Caco-2 (cell line): ENCODE measurements at regions not wholly inside any gene's neighbourhood (a gene's known extent, or its start where the extent isn't known, plus 50 kb on each side); places are given as distances from the start of the nearest gene placed in this dataset.

ENCODE experiments used
- BruUV-seq: library from RNA; stranded (reverse); fragments of 400-500 nt; replicated peaks from 2 replicates; lab custom pipeline; 2021; lab: Mats Ljungman, UMichigan
- CTCF ChIA-PET: fragments of 300-600 bp; sonication (Branson Sonifier 250); formaldehyde crosslinking; loops from one replicate; lab custom pipeline; 2022; ENCODE audit warnings: antibody characterized with exemption; lab: Charles Lee
- POLR2A ChIA-PET: fragments of 300-600 bp; sonication (Branson Sonifier 250); formaldehyde crosslinking; loops from one replicate; lab custom pipeline; 2022; ENCODE audit warnings: antibody characterized with exemption; lab: Charles Lee
- DNase-seq, 2 experiments: peaks; one replicate each; pipeline versions ENCODE4 v3.0.0 to v3.0.0-alpha.2; 2020 to 2022
- H3K27me3 ChIP-seq: replicated peaks from 2 replicates; pipeline ENCODE4 v1.6.0; 2011; ENCODE audit warnings: low read length; ENCODE audit not compliant: control insufficient read depth, insufficient read depth
- H3K36me3 ChIP-seq: 2 replicates; pipeline ENCODE4 v1.5.1; 2011; ENCODE audit warnings: low read length; ENCODE audit not compliant: control insufficient read depth, insufficient read depth
- H3K4me1 ChIP-seq: fragments of 250-450 bp; sonication (Bioruptor Pico); 2 replicates; pipeline ENCODE4 v1.5.1; 2020; ENCODE audit warnings: mild to moderate bottlenecking
- H3K4me3 ChIP-seq: 2 replicates; pipeline ENCODE4 v1.5.1; 2011; ENCODE audit warnings: low read depth, mild to moderate bottlenecking, control low read depth, low read length
- H3K9me3 ChIP-seq: fragments of 250-450 bp; sonication (Bioruptor Pico); 2 replicates; pipeline ENCODE4 v1.5.1; 2020; ENCODE audit warnings: mild to moderate bottlenecking, moderate library complexity
- H3K27ac Mint-ChIP-seq: one replicate; pipeline ENCODE4 v1.8.0; 2022; ENCODE audit warnings: mixed read lengths; ENCODE audit not compliant: unreplicated experiment
- H3K27me3 Mint-ChIP-seq: one replicate; pipeline ENCODE4 v1.8.0; 2022; ENCODE audit warnings: mixed read lengths; ENCODE audit not compliant: insufficient read depth, unreplicated experiment
- H3K36me3 Mint-ChIP-seq: one replicate; pipeline ENCODE4 v1.8.0; 2022; ENCODE audit warnings: mild to moderate bottlenecking, mixed read lengths; ENCODE audit not compliant: insufficient read depth, unreplicated experiment
- H3K4me1 Mint-ChIP-seq: one replicate; pipeline ENCODE4 v1.8.0; 2022; ENCODE audit warnings: low read depth, mixed read lengths; ENCODE audit not compliant: unreplicated experiment
- H3K4me3 Mint-ChIP-seq: one replicate; pipeline ENCODE4 v1.8.0; 2022; ENCODE audit warnings: mild to moderate bottlenecking, moderate library complexity, mixed read lengths; ENCODE audit not compliant: unreplicated experiment
- H3K9me3 Mint-ChIP-seq: one replicate; pipeline ENCODE4 v1.8.0; 2022; ENCODE audit warnings: mixed read lengths; ENCODE audit not compliant: unreplicated experiment
- intact Hi-C: fragments of 100-400 bp; cut with micrococcal nuclease; formaldehyde crosslinking; loops from one replicate; pipeline ENCODE4 v1.10.0; 2022; ENCODE audit not compliant: unreplicated experiment
- TF ChIP-seq, protein P1 (sequence below), 2 experiments: fragments of 200-600 bp in 1 of 2; IDR thresholded peaks; 1 replicate in 1 of 2; 2 replicates in 1 of 2; pipeline versions ENCODE4 v1.5.1 to v1.8.0; 2011 to 2022; ENCODE audit warnings: antibody characterized with exemption in 1 of 2, control low read depth in 1 of 2, inconsistent platforms in 1 of 2, low read depth in 1 of 2, low read length in 1 of 2, mild to moderate bottlenecking in 1 of 2, moderate library complexity in 1 of 2; ENCODE audit not compliant: insufficient read depth in 1 of 2, severe bottlenecking in 1 of 2, unreplicated experiment in 1 of 2

DNA sequence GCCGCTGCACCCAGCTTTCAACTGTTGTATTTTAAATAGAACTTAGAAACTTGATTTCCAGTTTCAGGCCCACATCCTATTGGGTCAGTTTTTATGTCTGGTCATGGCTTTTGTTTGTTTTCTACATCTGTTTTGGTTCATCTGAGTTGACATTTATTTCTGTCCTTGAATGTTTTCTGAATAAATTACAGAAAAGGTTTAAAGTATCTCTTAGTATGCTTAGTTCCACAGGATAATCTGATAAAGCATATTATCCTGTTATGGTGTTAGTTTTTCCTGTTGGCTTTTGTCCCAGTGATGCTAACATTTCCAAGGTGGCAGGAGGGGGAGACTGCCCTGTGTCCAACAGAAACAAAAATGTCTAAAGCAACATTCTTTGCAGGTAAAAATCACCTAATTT, 733.2 kb downstream of the INHBA start:
- POLR2A ChIA-PET: no interaction called here
- intact Hi-C loops: no loop called here
- H3K4me1 ChIP-seq: no peaks in the 10 kb centered on the region
- H3K4me3 Mint-ChIP-seq: no peak overlapping the region
- H3K36me3 ChIP-seq: no peaks in the 10 kb centered on the region
- no peaks in the 10 kb centered on the region for H3K27me3 ChIP-seq
- H3K36me3 Mint-ChIP-seq: no peaks in the 10 kb centered on the region
- no peaks in the 10 kb centered on the region for H3K9me3 Mint-ChIP-seq
- no peak overlapping the region for H3K4me3 ChIP-seq
- BruUV-seq: no TSS peak
- no peaks in the 10 kb centered on the region for H3K9me3 ChIP-seq
- no peak for DNase-seq
- no peaks in the 10 kb centered on the region for H3K4me1 Mint-ChIP-seq
- TF ChIP-seq, protein P1, sequence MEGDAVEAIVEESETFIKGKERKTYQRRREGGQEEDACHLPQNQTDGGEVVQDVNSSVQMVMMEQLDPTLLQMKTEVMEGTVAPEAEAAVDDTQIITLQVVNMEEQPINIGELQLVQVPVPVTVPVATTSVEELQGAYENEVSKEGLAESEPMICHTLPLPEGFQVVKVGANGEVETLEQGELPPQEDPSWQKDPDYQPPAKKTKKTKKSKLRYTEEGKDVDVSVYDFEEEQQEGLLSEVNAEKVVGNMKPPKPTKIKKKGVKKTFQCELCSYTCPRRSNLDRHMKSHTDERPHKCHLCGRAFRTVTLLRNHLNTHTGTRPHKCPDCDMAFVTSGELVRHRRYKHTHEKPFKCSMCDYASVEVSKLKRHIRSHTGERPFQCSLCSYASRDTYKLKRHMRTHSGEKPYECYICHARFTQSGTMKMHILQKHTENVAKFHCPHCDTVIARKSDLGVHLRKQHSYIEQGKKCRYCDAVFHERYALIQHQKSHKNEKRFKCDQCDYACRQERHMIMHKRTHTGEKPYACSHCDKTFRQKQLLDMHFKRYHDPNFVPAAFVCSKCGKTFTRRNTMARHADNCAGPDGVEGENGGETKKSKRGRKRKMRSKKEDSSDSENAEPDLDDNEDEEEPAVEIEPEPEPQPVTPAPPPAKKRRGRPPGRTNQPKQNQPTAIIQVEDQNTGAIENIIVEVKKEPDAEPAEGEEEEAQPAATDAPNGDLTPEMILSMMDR (IDR thresholded peaks at IDR 0.05; ENCODE audit: insufficient read depth in 1 of 2, low read depth in 1 of 2, low read length in 1 of 2, severe bottlenecking in 1 of 2, unreplicated experiment in 1 of 2): no peak
- CTCF ChIA-PET: no interaction called here
- no peak overlapping the region for H3K27ac Mint-ChIP-seq
- H3K27me3 Mint-ChIP-seq: no peaks in the 10 kb centered on the region

DNA sequence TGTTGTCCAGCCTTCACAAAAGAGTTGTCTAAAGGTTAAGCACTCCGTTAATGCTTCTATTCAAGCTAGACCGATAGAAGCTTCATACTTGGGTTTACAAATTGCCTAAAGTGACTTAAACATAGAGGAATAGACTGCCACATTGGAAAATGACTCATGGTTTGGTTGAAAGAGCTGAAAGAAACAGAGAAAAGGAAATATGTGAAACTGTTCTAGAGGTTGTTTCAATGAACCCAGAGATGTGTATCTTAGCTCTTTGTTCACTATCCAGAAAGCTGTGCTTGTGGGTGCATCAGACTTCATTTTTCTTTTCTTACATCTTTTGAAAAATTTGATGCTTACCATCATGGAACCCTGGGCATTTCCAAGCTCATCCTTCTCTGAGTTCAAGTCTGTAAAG, 736.2 kb downstream of the INHBA start:
- Histone ChIP-seq H3K4me1 (no peaks in the 10 kb centered on the region), H3K36me3 (no peaks in the 10 kb centered on the region), H3K4me3 (no peak overlapping the region), H3K27me3 (no peaks in the 10 kb centered on the region), H3K9me3 (no peaks in the 10 kb centered on the region)
- no peak for DNase-seq
- TF ChIP-seq, protein P1 (IDR thresholded peaks at IDR 0.05; ENCODE audit: insufficient read depth in 1 of 2, low read depth in 1 of 2, low read length in 1 of 2, severe bottlenecking in 1 of 2, unreplicated experiment in 1 of 2): no peak
- CTCF ChIA-PET: no interaction called here
- no peaks in the 10 kb centered on the region for H3K9me3 Mint-ChIP-seq
- no TSS peak for BruUV-seq
- no peak overlapping the region for H3K4me3 Mint-ChIP-seq
- H3K27ac Mint-ChIP-seq: no peak overlapping the region
- no peaks in the 10 kb centered on the region for H3K36me3 Mint-ChIP-seq
- H3K27me3 Mint-ChIP-seq: no peaks in the 10 kb centered on the region
- POLR2A ChIA-PET: no interaction called here
- no peaks in the 10 kb centered on the region for H3K4me1 Mint-ChIP-seq
- intact Hi-C loops: no loop called here

DNA sequence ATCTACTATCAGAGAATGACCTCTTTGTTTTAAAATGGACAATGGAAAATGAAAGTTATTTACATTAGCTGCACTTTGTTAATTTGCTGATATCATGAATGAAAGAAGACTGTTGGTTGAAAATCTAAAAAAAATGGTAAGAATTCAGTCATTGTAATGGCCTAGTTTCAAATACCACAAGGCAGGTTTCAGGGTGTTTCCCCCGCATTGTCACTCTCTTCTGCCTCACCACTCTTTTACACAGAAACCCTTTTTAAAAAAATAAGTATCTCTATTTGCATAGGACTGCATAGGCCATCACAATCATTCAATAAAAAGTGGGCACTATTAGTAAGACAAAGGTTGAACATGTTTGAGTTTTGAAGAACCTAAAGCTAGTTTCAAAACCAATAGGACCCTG, 737.1 kb downstream of the INHBA start:
- Histone ChIP-seq H3K27me3 (no peaks in the 10 kb centered on the region), H3K36me3 (no peaks in the 10 kb centered on the region), H3K9me3 (no peaks in the 10 kb centered on the region), H3K4me3 (no peak overlapping the region), H3K4me1 (no peaks in the 10 kb centered on the region)
- H3K27me3 Mint-ChIP-seq: no peaks in the 10 kb centered on the region
- TF ChIP-seq, protein P1 (IDR thresholded peaks at IDR 0.05; ENCODE audit: insufficient read depth in 1 of 2, low read depth in 1 of 2, low read length in 1 of 2, severe bottlenecking in 1 of 2, unreplicated experiment in 1 of 2): no peak
- DNase-seq: no peak
- POLR2A ChIA-PET: no interaction called here
- BruUV-seq: no TSS peak
- CTCF ChIA-PET: no interaction called here
- intact Hi-C loops: no loop called here
- H3K4me1 Mint-ChIP-seq: no peaks in the 10 kb centered on the region
- no peak overlapping the region for H3K27ac Mint-ChIP-seq
- H3K36me3 Mint-ChIP-seq: no peaks in the 10 kb centered on the region
- no peak overlapping the region for H3K4me3 Mint-ChIP-seq
- no peaks in the 10 kb centered on the region for H3K9me3 Mint-ChIP-seq
